ENCODE measurements at regions not wholly inside any gene's neighbourhood (a gene's known extent, or its start where the extent isn't known, plus 50 kb on each side); places are given as distances from the start of the nearest gene placed in this dataset.

DNA sequence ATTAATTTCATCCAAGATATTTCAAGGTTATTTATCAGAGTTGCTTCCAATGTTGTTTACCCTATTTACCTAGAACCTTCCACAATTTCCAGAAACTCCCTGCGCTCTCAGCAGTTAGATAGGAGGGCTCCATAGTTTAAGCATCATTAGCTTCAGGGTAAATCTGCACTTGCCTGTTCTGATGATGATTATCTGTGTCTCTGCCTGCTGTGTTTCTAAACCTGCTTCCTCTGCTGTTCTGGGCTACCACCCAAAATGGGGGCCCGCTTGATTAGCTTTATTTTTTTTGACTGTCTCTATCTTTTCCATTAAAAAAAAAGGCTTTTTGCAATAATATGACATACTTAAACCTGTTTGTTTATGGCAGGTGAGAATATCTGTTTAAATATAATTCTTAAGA lies 472.4 kb downstream of the DIPK2A start:
- DNase-seq (ENCODE audit: insufficient read length, low spot score, missing footprints) = no peak
- Histone ChIP-seq H3K79me2 (ENCODE audit: insufficient read depth, low read length) (no peaks in the 10 kb centered on the region), H3K4me2 (ENCODE audit: insufficient read depth, low read length) (no peak overlapping the region), H3K4me1 (ENCODE audit: insufficient read depth, low read length) (no peaks in the 10 kb centered on the region), H3K27me3 (ENCODE audit: insufficient read depth, low read length) (no peaks in the 10 kb centered on the region), H2AFZ (ENCODE audit: low read length) (no peak overlapping the region), H3K36me3 (ENCODE audit: insufficient read depth, low read length) (no peaks in the 10 kb centered on the region), H3K9me3 (ENCODE audit: low read depth, low read length) (no peaks in the 10 kb centered on the region), H4K20me1 (ENCODE audit: insufficient read depth, low read length) (no peaks in the 10 kb centered on the region), H3K4me3 (ENCODE audit: insufficient read depth, low read length) (no peak overlapping the region), H3K27ac (ENCODE audit: low read depth, low read length) (no peak overlapping the region)
- TF ChIP-seq, protein P1, sequence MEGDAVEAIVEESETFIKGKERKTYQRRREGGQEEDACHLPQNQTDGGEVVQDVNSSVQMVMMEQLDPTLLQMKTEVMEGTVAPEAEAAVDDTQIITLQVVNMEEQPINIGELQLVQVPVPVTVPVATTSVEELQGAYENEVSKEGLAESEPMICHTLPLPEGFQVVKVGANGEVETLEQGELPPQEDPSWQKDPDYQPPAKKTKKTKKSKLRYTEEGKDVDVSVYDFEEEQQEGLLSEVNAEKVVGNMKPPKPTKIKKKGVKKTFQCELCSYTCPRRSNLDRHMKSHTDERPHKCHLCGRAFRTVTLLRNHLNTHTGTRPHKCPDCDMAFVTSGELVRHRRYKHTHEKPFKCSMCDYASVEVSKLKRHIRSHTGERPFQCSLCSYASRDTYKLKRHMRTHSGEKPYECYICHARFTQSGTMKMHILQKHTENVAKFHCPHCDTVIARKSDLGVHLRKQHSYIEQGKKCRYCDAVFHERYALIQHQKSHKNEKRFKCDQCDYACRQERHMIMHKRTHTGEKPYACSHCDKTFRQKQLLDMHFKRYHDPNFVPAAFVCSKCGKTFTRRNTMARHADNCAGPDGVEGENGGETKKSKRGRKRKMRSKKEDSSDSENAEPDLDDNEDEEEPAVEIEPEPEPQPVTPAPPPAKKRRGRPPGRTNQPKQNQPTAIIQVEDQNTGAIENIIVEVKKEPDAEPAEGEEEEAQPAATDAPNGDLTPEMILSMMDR (IDR thresholded peaks at IDR 0.05; ENCODE audit: extremely low read depth, low read depth, low read length) = no peak

DNA sequence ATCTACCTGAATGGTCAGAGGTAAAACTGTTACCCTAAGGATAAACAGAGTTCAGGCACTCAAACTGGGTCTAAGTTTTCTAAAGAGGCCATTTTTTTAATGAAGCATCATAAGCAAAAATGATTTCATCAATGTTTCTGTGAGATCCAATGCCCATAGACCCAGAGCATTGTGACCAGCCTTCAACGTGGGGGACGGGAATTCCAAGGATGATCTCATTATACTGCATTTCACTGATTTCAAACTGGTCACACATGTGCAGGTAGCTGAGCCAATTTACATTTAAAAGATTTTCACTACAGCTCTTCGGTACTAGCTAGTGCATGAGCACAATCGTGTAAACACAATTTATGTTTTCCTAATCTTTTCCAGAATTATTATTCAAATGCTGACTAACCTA lies 472.9 kb downstream of the DIPK2A start:
- Histone ChIP-seq H3K27me3 (ENCODE audit: insufficient read depth, low read length) (no peaks in the 10 kb centered on the region), H3K4me3 (ENCODE audit: insufficient read depth, low read length) (no peak overlapping the region), H3K9me3 (ENCODE audit: low read depth, low read length) (no peaks in the 10 kb centered on the region), H2AFZ (ENCODE audit: low read length) (no peak overlapping the region), H3K4me1 (ENCODE audit: insufficient read depth, low read length) (no peaks in the 10 kb centered on the region), H4K20me1 (ENCODE audit: insufficient read depth, low read length) (no peaks in the 10 kb centered on the region), H3K36me3 (ENCODE audit: insufficient read depth, low read length) (no peaks in the 10 kb centered on the region), H3K4me2 (ENCODE audit: insufficient read depth, low read length) (no peak overlapping the region), H3K27ac (ENCODE audit: low read depth, low read length) (no peak overlapping the region), H3K79me2 (ENCODE audit: insufficient read depth, low read length) (no peaks in the 10 kb centered on the region)
- no peak for DNase-seq (ENCODE audit: insufficient read length, low spot score, missing footprints)
- TF ChIP-seq, protein P1 (IDR thresholded peaks at IDR 0.05; ENCODE audit: extremely low read depth, low read depth, low read length) = no peak

DNA sequence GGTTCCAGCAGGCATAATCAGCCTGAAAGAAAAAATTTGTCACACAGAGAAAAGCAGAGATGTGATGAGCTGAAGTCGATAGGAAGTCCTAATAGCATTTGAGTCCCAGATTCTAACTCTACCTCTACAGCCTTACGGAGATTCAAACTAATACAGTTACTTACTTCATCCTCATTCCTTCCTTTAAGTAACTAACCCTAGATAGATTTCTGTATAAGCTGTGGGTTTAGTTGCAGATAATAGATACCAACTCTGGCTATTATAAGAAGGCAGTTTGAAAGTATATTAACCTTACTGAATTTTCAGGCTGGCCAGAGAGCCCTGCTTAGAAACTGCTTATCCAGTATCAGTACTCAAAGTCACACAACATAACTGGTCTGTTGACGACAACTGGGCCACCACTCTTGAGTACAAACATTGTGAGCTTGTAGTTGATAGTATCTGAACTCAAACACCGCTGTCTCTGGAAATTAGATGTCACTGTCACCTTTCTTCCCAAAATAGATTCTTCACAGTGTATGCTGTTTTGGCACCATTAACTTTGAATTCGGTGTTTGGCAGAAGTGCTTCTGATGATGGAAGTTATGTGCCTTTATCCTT lies 484.3 kb downstream of the DIPK2A start:
- Histone ChIP-seq H3K36me3 (ENCODE audit: insufficient read depth, low read length) (no peaks in the 10 kb centered on the region), H4K20me1 (ENCODE audit: insufficient read depth, low read length) (no peaks in the 10 kb centered on the region), H3K79me2 (ENCODE audit: insufficient read depth, low read length) (no peaks in the 10 kb centered on the region), H3K27me3 (ENCODE audit: insufficient read depth, low read length) (no peaks in the 10 kb centered on the region), H3K27ac (ENCODE audit: low read depth, low read length) (no peak overlapping the region), H3K4me2 (ENCODE audit: insufficient read depth, low read length) (no peak overlapping the region), H3K9me3 (ENCODE audit: low read depth, low read length) (no peaks in the 10 kb centered on the region), H3K4me1 (ENCODE audit: insufficient read depth, low read length) (no peaks in the 10 kb centered on the region), H3K4me3 (ENCODE audit: insufficient read depth, low read length) (no peak overlapping the region), H2AFZ (ENCODE audit: low read length) (no peak overlapping the region)
- DNase-seq (ENCODE audit: insufficient read length, low spot score, missing footprints) = peak; percentile 6
- TF ChIP-seq, protein P1 (IDR thresholded peaks at IDR 0.05; ENCODE audit: extremely low read depth, low read depth, low read length) = no peak

DNA sequence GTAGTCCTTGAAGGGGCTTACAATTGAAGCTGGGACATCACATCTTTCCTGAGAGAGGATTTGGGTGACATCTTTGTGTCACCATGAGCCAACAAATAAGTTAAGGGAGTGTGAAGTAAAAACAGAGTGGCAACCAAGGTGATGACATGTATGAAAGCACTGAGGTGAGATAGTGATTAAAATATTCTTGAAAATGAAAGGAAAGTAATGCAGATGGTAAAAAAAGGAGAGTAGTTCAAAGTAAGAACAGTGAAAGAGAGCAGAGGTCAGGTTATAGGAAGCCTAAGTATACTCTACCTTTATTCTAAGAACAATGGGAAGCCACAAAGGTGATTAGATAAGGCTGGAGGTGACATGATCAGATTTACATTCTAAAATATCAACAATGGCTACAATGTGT lies 486.1 kb downstream of the DIPK2A start:
- no peak overlapping the region for H3K27ac ChIP-seq (ENCODE audit: low read depth, low read length)
- H3K27me3 ChIP-seq (ENCODE audit: insufficient read depth, low read length) = no peaks in the 10 kb centered on the region
- H3K4me1 ChIP-seq (ENCODE audit: insufficient read depth, low read length) = no peaks in the 10 kb centered on the region
- no peak for DNase-seq (ENCODE audit: insufficient read length, low spot score, missing footprints)
- H2AFZ ChIP-seq (ENCODE audit: low read length) = no peak overlapping the region
- H4K20me1 ChIP-seq (ENCODE audit: insufficient read depth, low read length) = no peaks in the 10 kb centered on the region
- TF ChIP-seq, protein P1 (IDR thresholded peaks at IDR 0.05; ENCODE audit: extremely low read depth, low read depth, low read length) = no peak
- H3K4me2 ChIP-seq (ENCODE audit: insufficient read depth, low read length) = no peak overlapping the region
- H3K4me3 ChIP-seq (ENCODE audit: insufficient read depth, low read length) = no peak overlapping the region
- H3K79me2 ChIP-seq (ENCODE audit: insufficient read depth, low read length) = no peaks in the 10 kb centered on the region
- no peaks in the 10 kb centered on the region for H3K9me3 ChIP-seq (ENCODE audit: low read depth, low read length)
- H3K36me3 ChIP-seq (ENCODE audit: insufficient read depth, low read length) = no peaks in the 10 kb centered on the region

All from osteoblast (primary cell).